GM04504 (cell line): ENCODE measurements at regions not wholly inside any gene's neighbourhood (a gene's known extent, or its start where the extent isn't known, plus 50 kb on each side); places are given as distances from the start of the nearest gene placed in this dataset.
"Not testable (repeated sequence)": the region's sequence is repeated elsewhere in the genome, so short reads cannot be mapped to it uniquely, and the experiment has no call there.

Source experiments
- DNase-seq: peaks from one replicate; pipeline ENCODE4 v3.0.0-alpha.2; 2012; ENCODE audit warnings: low read depth

GRCh38 chr18:1294229-1294628 lies 389.6 kb downstream of the ADCYAP1 start:
- DNase-seq, result no peak

GRCh38 chr18:1296237-1296636 lies 391.6 kb downstream of the ADCYAP1 start:
- DNase-seq, result no peak

GRCh38 chr18:1302861-1303260 lies 398.2 kb downstream of the ADCYAP1 start:
- DNase-seq, result no peak

- DNase-seq, result no peak
Observed at GRCh38 chr18:1304392-1304992, 399.8 kb downstream of the ADCYAP1 start.

- no peak for DNase-seq
Observed at GRCh38 chr18:1306641-1307040, 402.0 kb downstream of the ADCYAP1 start.

- no peak for DNase-seq
Observed at GRCh38 chr18:1308686-1309085, 404.0 kb downstream of the ADCYAP1 start.

- no peak for DNase-seq
Observed at GRCh38 chr18:1311376-1311775, 406.7 kb downstream of the ADCYAP1 start.

- not testable (repeated sequence) for DNase-seq
Observed at GRCh38 chr18:1335345-1335744, 430.7 kb downstream of the ADCYAP1 start.

- no peak for DNase-seq
Observed at GRCh38 chr18:1350931-1351450, 446.3 kb downstream of the ADCYAP1 start.

GRCh38 chr18:1353025-1353424 lies 448.4 kb downstream of the ADCYAP1 start:
- no peak for DNase-seq

- DNase-seq, result no peak
Observed at GRCh38 chr18:1357724-1358123, 453.1 kb downstream of the ADCYAP1 start.

GRCh38 chr18:1361936-1362335 lies 457.3 kb downstream of the ADCYAP1 start:
- no peak for DNase-seq

GRCh38 chr18:1370552-1370951 lies 465.9 kb downstream of the ADCYAP1 start:
- DNase-seq, result no peak

- no peak for DNase-seq
Observed at GRCh38 chr18:1371724-1372123, 467.1 kb downstream of the ADCYAP1 start.

GRCh38 chr18:1383465-1383864 lies 478.8 kb downstream of the ADCYAP1 start:
- DNase-seq, result no peak

- DNase-seq, result not testable (repeated sequence)
Observed at GRCh38 chr18:1388468-1388867, 483.8 kb downstream of the ADCYAP1 start.

GRCh38 chr18:1392046-1392445 lies 487.4 kb downstream of the ADCYAP1 start:
- DNase-seq, result no peak

GRCh38 chr18:1392865-1393734 lies 488.4 kb downstream of the ADCYAP1 start:
- DNase-seq, result no peak

- DNase-seq, result no peak
Observed at GRCh38 chr18:1393929-1394328, 489.3 kb downstream of the ADCYAP1 start.

- DNase-seq, result no peak
Observed at GRCh38 chr18:1394426-1394825, 489.8 kb downstream of the ADCYAP1 start.

GRCh38 chr18:1394966-1395365 lies 490.3 kb downstream of the ADCYAP1 start:
- DNase-seq, result no peak

- no peak for DNase-seq
Observed at GRCh38 chr18:1408376-1408775, 503.7 kb downstream of the ADCYAP1 start.

- no peak for DNase-seq
Observed at GRCh38 chr18:1412655-1413322, 508.1 kb downstream of the ADCYAP1 start.
